ENCODE measurements at regions not wholly inside any gene's neighbourhood (a gene's known extent, or its start where the extent isn't known, plus 50 kb on each side); places are given as distances from the start of the nearest gene placed in this dataset.

- TF ChIP-seq CTCF (IDR thresholded peaks at IDR 0.05; ENCODE audit: low read depth, low read length, missing input control) (no peak), RXRA (IDR thresholded peaks at IDR 0.05) (no peak), GABPA (IDR thresholded peaks at IDR 0.05 in 1 of 2, conservative IDR thresholded peaks at IDR 0.05 in 1 of 2) (no peak), EGR1 (IDR thresholded peaks at IDR 0.05; ENCODE audit: low read depth in 2 of 2) (no peak), HNF4A (conservative IDR thresholded peaks at IDR 0.05) (no peak), TAF1 (conservative IDR thresholded peaks at IDR 0.05) (no peak)
- TF ChIP-seq, protein P1, sequence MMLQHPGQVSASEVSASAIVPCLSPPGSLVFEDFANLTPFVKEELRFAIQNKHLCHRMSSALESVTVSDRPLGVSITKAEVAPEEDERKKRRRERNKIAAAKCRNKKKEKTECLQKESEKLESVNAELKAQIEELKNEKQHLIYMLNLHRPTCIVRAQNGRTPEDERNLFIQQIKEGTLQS (IDR thresholded peaks at IDR 0.05) = no peak
These were observed 104.6 kb downstream of the TFAP2A start (continued) for GRCh38 chr6:10310330-10310653.

GRCh38 chr6:10309457-10310329 is 105.2 kb downstream of the TFAP2A start:
- DNase-seq (ENCODE audit: low spot score) = no peak
- Histone ChIP-seq H3K9me3 (ENCODE audit: control insufficient read depth in 4 of 4, low read length in 3 of 4) (no peaks in the 10 kb centered on the region), H3K9ac (ENCODE audit: low read depth in 1 of 2, low read length in 2 of 2) (no peak overlapping the region), H3K4me3 (ENCODE audit: low read depth in 1 of 3, low read length in 3 of 3) (no peak overlapping the region), H3K36me3 (ENCODE audit: control insufficient read depth in 4 of 4, insufficient read depth in 3 of 4, low read depth in 1 of 4, low read length in 3 of 4) (no peaks in the 10 kb centered on the region), H3K4me1 (ENCODE audit: control insufficient read depth in 4 of 4, insufficient read depth in 4 of 4, low read length in 3 of 4) (no peaks in the 10 kb centered on the region), H3K27ac (ENCODE audit: low read depth in 1 of 2, low read length in 2 of 2) (no peak overlapping the region), H3K27me3 (ENCODE audit: control insufficient read depth in 4 of 4, insufficient read depth in 4 of 4, low read length in 3 of 4) (no peaks in the 10 kb centered on the region)
- whole genome bisulfite sequencing = 50% methylated on average over 7 of the region's 7 CpGs
- TF ChIP-seq NR2F2 (IDR thresholded peaks at IDR 0.05) (no peak), FOXA2 (IDR thresholded peaks at IDR 0.05) (no peak), RAD21 (IDR thresholded peaks at IDR 0.05) (no peak), EGR1 (IDR thresholded peaks at IDR 0.05; ENCODE audit: low read depth in 2 of 2) (no peak), REST (IDR thresholded peaks at IDR 0.05) (no peak), TAF1 (conservative IDR thresholded peaks at IDR 0.05) (no peak)

DNA sequence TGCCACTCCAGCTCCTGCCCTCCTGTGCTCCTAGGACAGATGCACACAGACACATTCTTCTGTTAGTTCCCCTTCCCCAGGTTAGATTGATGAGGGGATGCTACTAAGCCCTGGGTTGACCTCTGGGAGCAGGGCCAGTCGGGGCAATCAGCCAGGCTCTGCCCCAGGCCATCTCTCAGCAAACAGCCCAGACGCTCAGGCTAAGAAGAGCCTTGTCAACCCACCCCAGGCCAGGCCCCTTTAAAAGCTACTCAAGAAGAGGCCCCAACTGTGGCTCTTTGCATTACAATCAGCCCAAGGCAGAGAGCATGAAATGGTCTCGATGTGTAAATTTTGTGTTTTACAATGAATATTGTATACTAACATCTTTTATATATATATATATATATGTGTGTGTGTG is 107.4 kb downstream of the TFAP2A start:
- no peaks in the 10 kb centered on the region for H3K9me3 ChIP-seq (ENCODE audit: control insufficient read depth in 4 of 4, low read length in 3 of 4)
- H3K4me3 ChIP-seq (ENCODE audit: low read depth in 1 of 3, low read length in 3 of 3) = no peak overlapping the region
- no peak for DNase-seq (ENCODE audit: low spot score)
- H3K4me1 ChIP-seq (ENCODE audit: control insufficient read depth in 4 of 4, insufficient read depth in 4 of 4, low read length in 3 of 4) = no peaks in the 10 kb centered on the region
- peaks cover 0 to 2% (median 0%) of the 10 kb centered on the region in 4 donors for H3K27me3 ChIP-seq (ENCODE audit: control insufficient read depth in 4 of 4, insufficient read depth in 4 of 4, low read length in 3 of 4)
- no peaks in the 10 kb centered on the region for H3K36me3 ChIP-seq (ENCODE audit: control insufficient read depth in 4 of 4, insufficient read depth in 3 of 4, low read depth in 1 of 4, low read length in 3 of 4)
- H3K27ac ChIP-seq (ENCODE audit: low read depth in 1 of 2, low read length in 2 of 2) = no peak overlapping the region
- TF ChIP-seq, protein P2, sequence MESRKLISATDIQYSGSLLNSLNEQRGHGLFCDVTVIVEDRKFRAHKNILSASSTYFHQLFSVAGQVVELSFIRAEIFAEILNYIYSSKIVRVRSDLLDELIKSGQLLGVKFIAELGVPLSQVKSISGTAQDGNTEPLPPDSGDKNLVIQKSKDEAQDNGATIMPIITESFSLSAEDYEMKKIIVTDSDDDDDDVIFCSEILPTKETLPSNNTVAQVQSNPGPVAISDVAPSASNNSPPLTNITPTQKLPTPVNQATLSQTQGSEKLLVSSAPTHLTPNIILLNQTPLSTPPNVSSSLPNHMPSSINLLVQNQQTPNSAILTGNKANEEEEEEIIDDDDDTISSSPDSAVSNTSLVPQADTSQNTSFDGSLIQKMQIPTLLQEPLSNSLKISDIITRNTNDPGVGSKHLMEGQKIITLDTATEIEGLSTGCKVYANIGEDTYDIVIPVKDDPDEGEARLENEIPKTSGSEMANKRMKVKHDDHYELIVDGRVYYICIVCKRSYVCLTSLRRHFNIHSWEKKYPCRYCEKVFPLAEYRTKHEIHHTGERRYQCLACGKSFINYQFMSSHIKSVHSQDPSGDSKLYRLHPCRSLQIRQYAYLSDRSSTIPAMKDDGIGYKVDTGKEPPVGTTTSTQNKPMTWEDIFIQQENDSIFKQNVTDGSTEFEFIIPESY (IDR thresholded peaks at IDR 0.05) = no peak
- TF ChIP-seq NR2F2 (IDR thresholded peaks at IDR 0.05) (no peak), RAD21 (IDR thresholded peaks at IDR 0.05) (no peak)
- WGBS = 54% methylated on average over 3 of the region's 3 CpGs
- H3K9ac ChIP-seq (ENCODE audit: low read depth in 1 of 2, low read length in 2 of 2) = no peak overlapping the region

Data from liver (tissue), 8 donors.